ENCODE measurements at regions not wholly inside any gene's neighbourhood (a gene's known extent, or its start where the extent isn't known, plus 50 kb on each side); places are given as distances from the start of the nearest gene placed in this dataset.
"Not testable (repeated sequence)": the region's sequence is repeated elsewhere in the genome, so short reads cannot be mapped to it uniquely, and the experiment has no call there.

DNA sequence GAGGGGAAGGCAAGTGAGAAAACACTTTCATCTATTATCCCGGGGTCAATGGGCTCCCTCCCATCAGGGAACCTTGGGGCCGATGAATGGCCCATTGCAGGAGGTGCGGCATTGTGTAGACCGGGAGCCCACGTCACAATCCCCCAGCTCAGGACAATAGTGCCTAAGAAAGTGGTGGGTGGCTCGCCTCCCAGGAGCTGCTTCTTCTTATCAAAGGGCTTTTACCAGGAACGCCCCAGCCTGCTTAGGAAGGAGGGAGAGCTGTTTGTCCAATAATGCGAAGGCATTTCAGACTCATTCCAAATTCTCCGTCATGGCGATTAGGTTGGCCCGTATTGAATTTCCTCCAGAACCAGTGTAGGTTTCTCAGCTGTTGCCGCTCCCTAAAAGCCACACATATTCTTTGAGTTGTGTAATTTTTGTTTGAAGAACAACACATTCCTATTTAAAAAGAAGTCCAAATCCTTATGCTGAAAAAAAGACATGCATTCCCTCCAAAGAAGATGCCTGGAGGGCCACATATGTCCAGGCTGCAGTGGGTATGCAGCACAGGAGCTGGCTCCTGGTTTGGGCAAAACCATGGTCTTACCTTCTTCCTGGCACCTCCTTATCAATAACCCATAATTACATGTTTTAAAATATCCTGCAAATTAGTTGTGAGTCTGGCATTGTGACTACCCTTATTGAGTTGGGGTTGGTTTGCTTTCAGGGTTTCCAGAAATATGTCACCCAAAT, 264.7 kb downstream of the MYCN start:
- no peak for DNase-seq (ENCODE audit: low read depth in 2 of 2)

DNA sequence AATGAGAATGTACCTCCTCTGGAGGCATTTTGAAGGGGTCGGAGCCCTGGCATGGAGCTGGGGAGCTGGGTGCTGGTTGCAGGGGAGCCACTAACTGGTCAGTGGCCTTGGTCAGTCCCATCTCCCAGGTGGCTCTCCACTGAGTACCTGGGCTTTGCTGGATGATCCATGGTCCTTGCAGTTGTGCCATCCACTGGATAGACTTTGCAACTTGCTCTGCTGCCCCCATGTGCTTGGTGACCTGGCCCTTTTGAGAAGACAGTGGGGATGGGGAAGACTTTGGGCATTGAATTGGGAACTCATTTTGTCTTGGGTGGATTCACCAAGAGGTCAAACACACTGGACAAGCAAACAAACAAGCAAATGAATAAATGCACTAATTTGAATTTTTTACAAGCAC, 263.9 kb downstream of the MYCN start:
- no peak for DNase-seq (ENCODE audit: low read depth in 2 of 2)

DNA sequence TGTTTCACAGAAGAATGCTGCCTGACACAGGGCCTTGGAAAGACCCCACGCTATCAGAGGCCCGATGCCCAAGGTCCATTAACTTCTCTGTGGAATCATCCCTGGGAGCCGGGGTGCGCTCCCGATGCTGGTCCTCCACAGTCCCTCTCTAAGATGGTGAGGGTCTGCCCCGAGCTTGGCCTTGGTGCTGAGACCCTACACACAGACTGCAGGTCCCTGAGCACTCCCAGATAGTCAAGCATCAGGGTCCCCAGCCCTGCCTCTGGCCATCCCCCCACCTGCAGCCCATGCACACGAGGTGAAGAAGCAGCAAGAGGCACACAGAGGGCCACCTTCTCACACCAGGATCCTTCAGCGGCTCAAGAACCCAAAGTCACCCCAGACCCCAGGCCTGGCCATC, 263.3 kb downstream of the MYCN start:
- DNase-seq (ENCODE audit: low read depth in 2 of 2) = no peak

DNA sequence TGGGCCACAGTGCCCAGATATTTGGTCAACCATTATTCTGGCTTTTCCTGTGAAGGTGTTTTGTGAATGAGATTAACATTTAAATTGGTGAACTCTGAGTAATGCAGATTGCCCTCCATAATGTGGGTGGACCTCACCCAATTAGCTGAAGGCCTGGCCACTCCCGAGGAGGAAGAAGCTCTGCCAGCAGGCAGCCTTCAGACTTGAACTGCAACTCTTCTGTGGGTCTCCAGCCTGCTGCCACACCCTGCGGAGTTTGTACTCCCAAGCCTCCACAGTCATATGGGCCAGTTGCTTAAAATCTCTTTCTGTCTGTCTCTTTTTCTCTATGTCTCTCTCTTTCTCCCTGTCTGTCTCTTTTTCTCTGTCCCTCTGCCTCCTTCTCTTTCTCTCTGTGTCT, 262.7 kb downstream of the MYCN start:
- DNase-seq (ENCODE audit: low read depth in 2 of 2) = no peak

DNA sequence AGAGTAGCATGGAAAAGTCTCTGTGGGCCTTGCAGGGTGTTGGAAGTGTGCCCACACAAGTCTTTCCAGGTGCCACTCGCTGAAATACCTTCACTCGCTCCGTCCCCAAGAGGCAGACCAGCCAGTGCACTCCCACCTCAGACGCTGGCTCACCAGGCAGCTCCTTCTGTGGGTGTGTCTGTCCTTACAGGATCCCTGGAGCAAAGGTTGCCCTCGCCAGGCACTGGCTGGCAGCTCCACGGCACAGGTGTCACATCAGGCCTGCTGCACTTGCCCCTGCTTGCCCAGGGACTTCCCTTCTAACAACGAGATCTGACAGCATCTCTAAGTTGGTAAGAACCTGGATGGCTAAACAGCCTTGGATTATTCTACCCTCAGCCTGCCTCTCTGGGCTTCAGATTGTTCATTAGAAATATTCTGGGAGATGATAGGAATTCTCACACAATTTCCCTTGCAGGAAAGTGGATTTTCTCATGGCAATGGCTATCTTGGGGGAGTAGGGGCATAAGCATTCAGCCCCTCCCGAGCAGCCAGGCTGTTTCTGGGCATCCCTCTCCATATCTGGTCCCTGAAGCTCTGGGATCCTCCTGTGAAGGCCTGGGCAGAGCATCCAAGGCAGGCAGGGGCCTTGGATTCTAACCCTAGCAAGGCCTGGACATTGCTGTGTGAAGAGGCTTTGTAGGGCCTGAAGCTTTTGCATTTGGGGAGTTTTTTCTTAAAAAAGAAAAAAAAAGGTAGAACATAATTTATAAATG, 262.1 kb downstream of the MYCN start:
- no peak for DNase-seq (ENCODE audit: low read depth in 2 of 2)

DNA sequence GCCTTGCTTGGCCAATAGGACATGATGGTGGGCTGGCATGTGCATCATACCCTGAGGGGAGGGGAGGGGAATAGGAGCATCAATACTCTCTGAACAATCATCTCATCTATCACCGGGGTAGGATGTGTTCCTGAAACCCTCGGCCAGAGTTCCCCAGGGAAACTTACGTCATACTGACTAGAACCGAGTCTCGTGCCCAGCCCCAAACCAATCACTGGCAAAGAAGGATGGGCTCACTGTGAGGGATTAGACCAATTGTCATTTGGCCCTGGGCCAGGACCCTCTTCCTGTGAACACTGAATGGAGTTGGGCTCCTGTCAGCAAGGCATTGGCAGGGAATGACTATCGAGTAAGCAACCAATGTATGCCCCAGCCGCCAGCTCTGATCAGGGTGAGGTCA, 261.5 kb downstream of the MYCN start:
- no peak for DNase-seq (ENCODE audit: low read depth in 2 of 2)

DNA sequence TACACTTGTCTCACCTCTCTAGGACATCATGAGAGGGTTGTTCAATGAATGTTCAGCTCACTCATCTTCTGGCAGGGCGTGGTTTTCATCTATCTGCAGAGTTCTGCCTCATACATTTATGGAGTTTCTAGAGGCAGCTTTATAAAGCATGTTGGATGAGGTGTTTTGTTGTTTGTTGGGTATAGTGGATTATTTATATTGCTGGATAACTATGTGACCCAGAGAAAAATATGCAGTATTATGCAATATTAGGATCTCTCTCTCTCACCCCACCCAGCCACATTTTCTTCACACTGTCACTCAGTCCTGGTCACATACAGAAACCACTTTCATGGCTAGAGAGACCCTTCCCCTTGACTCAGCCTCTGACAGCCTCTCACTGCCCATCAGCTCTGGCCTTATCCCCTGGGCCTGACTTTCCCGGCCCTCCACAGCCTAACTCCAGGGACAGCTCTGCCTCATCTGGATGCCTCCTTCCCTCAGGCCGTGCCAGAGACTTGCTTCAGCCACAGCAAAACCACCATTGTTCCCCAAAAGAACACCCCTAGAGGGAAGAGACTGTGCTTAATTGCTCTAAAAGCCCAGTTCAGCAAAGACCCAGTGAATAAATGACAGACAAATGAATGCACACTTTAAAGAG, 260.3 kb downstream of the MYCN start:
- DNase-seq (ENCODE audit: low read depth in 2 of 2) = no peak

DNA sequence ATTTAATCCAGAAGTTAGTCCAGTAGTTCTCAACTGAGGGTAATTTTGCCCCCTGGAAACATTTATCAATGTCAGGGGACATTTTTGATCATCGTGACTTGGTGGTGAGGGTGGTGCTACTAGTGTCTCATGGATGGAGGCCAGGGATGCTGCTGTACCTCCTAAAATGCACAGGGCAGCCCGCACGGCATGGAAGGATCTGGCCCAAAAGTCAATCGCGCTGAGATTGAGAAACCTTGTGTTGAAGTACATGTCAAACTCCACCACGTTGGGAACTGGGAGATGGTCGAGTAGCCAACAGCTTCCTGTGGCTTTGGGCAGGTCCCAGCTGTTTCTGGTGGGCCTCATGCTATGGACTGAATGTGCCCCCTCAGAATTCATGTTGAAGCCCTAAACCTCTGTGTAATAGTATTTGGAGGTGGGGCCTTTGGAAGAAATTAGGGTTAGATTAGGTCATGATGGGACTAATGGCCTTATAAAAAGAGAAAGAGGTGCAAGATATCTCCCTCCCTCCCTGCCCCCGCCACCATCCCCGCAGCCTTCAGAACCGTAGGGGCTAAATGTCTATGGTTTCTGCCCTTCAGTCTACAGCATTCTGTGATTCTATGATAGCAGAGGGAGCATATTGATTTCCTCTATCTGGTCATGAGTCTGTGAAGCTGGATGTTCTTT, 259.7 kb downstream of the MYCN start:
- no peak for DNase-seq (ENCODE audit: low read depth in 2 of 2)

DNA sequence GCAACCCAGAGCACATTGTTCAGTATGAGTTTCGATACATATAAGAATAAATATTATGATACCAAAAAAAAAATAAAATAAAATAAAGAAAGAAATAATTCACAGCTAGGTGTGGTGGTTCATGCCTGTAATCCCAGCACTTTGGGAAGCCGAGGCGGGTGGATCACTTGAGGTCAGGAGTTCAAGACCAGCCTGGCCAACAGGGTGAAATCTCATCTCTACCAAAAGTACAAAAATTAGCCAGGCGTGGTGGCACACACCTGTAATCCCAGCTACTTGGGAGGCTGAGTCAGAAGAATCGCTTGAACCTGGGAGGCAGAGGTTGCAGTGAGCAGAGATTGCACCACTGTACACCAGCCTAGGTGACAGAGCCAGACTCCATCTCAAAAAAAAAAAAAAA, 258.9 kb downstream of the MYCN start:
- not testable (repeated sequence) for DNase-seq (ENCODE audit: low read depth in 2 of 2)

DNA sequence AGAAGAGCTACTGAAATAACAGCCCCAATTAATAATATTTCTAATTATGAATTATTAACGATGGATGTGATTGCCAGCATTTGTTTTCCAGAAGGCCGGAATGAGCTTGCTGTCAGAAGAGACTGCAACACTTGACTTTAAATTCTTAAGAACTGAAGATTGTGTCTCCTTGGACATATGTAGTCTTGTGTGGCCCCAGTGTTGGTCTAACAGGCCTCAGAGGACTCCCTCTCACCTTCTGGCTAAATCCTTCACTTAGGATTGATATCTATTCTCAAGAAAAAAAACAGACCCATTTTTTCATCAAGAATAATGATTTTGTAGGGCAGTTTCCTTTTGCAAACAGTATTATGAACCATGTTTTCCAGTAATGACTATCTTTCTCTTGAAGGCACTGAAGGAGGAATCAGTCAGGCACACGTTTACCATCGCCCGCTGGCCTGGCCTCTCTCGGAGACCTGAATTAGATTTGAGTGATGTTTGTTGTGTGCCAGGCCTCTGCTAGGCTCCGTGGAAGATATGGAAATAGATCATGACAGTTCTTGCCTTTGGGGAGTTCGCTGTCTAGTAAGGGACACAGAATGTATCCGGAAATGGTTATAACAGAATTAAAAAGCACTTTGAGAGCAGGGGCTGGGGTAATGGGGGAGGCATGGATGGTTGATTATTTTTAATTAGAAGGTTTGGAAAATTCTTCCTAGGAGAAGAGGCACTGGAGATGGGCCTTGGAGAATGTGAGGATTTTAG, 258.0 kb downstream of the MYCN start:
- no peak for DNase-seq (ENCODE audit: low read depth in 2 of 2)

DNA sequence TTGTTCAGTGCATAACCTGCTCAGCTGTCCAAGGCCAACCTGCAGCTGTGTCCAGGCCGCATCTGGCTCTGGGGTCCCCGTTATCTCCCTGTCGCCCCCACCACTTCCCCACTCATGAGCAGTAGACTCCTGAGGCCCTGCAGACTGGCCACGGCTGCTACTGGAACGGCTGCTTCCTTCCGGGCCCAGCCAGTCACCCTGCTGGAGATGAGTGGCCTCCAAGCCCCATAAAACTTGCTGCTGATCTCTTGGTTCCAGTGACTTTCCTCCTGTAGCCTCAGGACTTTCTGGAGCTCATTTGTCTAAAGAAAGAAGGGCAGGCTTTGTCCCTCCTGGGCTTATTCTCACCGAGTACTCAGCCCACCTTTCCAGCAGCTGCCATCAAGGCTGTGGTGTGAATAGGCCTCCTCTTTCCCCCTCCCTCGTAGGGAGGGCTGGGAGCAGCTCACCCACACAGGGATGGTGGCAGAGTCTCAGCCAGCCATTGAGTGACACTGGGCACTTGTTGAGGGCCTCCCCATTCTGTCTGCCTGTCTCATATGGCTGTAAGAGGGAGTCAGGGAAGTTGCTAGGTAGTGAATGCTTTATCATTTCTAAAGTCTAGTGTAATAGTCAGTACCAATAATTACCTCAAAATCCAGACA, 257.3 kb downstream of the MYCN start:
- no peak for DNase-seq (ENCODE audit: low read depth in 2 of 2)

DNA sequence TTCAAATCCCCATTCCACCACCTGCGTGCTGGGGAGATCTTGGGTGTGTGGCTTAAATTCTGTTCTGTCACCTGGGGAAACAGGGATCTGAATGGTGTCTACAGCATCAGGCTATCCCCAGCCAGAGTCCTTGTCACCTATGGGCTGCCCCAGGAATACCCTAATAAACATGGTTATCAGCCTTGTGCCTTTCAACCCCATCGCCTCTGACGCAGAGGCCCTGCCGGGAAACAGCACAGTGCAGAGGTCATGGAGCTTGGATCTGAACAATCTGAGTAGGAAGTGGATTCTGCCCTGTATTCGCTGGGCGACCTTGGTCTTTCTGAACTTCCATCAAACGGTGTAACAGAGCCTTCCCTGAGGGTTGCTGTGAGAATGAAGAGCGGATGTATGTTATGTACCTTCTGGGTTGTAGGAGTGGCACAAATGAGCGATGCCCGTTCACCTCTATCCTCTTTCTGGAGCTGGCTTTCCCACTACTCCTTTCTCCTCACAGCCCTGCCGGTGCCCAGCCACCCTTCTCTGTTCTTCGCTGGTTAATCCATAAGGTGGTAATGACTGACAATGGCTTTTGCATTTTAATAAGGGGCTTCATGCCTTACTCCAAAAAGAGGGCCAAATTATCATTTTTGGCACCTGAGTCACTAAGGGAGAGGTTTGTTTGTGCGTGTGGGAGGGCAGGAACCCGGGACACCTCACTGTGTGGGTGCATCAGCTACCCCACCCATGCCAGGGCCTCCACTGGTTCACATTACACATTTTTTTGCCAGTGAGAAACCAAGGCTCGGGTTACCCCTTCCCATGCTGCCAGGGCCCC, 256.5 kb downstream of the MYCN start:
- DNase-seq (ENCODE audit: low read depth in 2 of 2) = no peak

DNA sequence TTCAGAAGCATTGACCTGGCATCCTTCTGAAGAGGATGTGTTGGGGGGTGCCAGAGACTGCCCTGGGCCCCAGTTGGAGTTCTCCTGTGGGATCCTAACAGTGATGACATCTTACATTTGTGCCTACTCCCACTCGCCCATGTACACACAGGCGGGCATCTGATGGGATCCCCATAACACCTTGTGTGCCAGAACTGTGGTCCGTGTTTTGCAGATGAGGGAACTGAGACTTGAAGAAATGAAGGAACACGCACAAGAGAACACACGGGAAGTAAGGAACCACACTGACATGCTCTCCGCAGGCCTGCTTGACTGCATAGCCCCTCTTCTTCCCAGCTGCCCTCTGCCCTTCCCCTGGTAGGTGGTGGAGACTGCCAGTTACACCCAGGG, 255.3 kb downstream of the MYCN start:
- DNase-seq (ENCODE audit: low read depth in 2 of 2) = no peak

DNA sequence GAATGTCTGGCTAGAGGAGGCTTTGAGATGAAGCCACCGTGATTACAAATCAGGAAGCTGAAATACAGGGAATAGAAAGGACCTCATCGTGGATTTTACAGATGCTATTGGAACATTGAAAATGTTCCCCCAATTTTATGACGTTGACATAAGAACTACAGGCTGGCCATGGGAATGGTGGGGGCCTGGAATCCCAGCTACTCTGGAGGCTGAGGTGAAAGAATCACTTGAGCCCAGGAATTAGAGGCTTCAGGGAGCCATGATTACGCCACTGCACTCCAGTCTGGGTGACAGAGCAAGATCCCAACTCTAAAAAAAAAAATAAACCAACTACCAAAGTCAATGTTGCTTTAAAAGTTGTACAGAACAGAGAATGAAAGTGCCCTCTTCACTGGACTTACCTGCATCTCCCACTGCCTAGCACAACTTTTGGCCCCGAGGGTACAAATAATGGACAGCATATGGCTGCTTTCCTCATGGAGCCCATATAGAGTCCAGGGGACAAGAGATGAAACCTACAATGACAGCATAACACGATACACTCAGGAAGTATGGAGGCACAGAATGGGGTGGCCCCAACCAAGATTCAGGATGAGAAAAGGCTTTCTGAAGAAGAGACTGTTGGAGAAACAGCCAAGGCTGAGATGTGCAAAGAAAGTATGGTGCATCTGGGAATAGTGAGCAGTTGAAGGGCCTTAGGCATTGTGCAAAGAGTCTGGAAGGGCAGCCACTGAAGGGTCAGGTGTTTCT, 254.8 kb downstream of the MYCN start:
- DNase-seq (ENCODE audit: low read depth in 2 of 2) = no peak

DNA sequence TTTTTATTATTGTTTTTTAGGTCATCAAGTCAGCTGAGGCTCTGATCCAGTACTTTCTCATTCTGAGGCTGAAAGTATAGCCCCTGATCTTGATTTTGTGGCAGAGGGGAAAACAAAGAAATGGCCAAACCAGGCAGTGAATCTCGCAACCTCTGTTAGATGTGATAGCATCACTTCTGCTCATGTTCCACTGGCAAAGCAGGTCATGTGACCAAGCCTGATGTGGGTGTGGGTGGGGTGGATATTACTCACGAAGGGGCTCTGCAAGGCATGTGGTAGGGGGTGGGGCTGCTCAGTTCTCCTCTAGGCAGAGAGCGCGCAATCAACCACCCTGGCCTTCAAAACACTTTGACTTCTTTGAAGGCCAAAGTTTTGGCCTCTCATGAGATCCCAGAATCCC, 254.2 kb downstream of the MYCN start:
- DNase-seq (ENCODE audit: low read depth in 2 of 2) = no peak

DNA sequence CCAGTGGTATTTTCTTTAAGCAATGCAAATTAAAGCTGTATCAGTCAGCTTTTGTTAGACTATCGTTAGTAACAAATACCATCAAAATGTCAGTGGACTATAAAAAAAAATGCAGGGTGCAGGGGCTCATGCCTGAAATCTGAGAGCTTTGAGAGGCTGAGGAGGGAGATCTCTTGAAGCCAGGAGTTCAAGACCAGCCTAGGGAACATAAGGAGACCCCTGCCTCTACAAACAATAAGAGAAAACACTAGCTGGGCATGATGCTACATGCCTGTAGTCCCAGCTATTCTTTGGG, 253.7 kb downstream of the MYCN start:
- DNase-seq (ENCODE audit: low read depth in 2 of 2) = no peak

DNA sequence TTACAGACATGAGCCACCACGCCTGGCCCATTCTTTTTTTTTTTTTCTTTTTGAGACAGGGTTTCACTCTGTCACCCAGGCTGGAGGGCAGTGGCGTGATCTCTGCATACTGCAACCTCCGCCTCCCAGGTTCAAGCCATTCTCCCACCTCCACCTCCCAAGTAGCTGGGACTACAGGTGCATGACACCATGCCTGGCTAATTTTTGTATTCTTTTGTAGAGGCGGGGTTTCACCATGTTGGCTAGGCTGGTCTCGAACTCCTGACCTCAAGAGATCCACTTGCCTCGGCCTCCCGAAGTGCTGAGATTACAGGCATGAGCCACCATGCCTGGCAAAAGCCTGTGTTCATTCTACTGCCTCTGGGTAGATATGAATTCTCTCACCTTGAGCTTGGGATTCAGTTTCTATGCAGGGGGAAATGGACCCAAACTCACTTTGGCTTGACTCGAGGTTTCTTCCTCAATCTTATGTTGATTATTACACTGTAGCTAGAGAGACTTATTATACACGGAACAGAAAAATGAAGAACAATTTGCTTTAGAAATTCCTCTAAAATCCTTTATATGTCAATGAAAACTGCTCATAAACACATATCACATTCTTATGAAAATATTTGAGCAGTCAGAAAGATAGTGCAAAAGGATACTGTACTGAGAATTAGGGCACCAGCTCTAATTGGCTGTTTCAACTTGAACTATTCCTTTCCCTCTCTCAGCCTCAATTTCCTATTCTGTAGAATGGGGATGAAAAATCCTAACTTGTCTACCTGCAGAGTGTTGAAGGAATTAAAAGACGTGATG, 252.3 kb downstream of the MYCN start:
- DNase-seq (ENCODE audit: low read depth in 2 of 2) = no peak

DNA sequence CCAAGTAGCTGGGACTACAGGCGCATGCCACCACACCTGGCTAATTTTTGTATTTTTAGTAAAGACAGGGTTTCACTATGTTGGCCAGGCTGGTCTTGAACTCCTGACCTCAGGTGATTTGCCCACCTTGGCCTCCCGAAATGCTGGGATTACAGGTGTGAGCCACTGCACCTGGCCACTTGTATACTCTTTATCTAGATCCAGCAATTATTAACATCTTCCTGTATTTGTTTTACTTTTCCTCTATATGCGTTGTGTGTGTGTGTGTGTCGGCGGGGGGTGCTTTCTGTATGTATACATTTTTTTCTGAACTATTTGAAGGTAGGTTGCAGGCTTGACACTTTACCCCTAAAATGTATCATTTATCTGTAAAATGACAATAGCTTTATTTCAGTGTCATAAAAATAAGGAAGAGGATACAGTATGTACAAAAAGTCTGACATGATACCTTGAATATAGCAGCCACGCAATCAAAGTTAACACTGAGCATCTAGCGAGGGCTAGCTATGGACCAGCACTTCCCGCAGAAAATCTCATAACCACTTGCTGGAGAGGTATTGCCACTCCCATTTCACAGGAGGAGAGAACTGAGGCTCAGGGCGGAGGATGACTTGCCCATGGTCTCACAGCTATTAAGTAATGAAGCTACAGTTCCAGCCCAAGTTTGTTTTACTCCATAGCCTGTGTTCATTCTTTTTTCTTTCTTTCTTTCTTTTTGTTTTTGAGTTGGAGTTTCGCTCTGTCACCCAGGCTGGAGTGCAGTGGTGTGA, 251.3 kb downstream of the MYCN start:
- no peak for DNase-seq (ENCODE audit: low read depth in 2 of 2)
